Activated CD4-positive, alpha-beta T cell treated with anti-CD3 and anti-CD28 coated beads, Interleukin-2, amount 50 U/mL, for 48 hours (primary cell): ENCODE measurements at regions not wholly inside any gene's neighbourhood (a gene's known extent, or its start where the extent isn't known, plus 50 kb on each side); places are given as distances from the start of the nearest gene placed in this dataset.
"Not testable (repeated sequence)": the region's sequence is repeated elsewhere in the genome, so short reads cannot be mapped to it uniquely, and the experiment has no call there.

Source experiments
- DNase-seq, 2 experiments: peaks; one replicate each; pipeline ENCODE4 v3.0.0-alpha.2; 2020

DNA sequence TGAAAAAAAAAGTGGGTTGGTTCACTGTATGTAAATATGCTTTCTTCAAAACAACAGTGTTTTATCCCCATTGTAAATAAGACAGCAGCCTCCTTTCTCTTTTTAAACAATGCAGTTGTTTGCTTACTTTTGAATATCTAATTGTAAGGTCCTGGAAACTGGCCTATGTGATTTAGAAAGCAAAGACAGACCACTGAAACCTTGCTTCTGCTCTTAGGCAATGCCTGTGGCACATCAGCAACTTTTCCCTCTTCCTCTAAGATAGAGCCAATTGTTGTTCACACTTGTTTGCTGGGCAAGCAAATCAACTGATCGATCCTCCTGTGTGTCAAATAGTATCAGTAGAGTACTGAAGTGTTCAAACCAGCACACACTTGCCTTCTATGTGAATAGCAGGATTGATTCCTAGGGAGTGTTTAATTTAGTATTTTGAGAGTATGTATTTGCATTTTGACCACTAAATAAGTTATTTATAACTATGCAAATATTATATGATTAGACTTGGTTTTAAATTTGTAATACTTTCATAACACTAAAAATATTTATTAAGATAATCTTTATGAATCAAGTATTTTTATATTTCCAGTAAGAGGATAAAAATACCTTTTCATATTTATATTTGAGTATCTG, 55.4 kb upstream of the GRPR start:
- no peak for DNase-seq

DNA sequence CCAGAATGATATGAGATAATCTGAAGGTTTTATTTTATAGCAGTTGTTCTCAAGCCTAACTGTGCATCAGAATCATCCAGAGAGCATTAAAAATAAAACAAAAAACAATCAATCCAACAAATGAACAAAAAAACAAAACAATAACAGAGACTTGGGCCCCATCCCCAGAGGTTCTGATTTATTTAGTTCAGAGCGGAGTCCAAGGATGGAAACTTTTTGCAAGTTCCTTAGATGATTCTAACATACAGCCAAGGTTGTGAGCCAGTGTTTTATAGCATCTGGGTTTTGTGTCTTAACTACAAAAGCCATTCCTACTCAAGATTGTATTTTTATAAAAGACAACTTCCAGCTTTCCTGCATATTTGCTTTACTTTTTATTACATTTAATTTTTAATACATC, 59.4 kb upstream of the GRPR start:
- DNase-seq, result no peak

DNA sequence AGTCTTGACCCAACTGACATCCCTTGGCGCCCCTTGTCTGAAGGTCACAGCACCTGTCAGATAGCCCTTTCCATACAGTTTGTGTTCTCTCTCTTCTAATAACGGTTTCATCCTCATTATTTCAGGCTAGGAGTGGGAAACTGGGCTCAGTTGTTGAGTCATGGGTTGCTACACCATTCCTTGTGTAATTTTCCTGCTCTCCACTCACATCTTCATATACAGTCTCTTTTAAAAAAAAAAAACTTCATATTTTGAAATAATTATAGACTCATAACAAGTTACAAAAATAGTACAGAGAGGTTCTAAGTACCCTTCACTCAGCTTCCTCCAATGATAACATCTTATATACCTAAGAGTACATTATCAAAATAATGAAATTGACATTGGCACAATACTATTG, 60.2 kb upstream of the GRPR start:
- no peak for DNase-seq

DNA sequence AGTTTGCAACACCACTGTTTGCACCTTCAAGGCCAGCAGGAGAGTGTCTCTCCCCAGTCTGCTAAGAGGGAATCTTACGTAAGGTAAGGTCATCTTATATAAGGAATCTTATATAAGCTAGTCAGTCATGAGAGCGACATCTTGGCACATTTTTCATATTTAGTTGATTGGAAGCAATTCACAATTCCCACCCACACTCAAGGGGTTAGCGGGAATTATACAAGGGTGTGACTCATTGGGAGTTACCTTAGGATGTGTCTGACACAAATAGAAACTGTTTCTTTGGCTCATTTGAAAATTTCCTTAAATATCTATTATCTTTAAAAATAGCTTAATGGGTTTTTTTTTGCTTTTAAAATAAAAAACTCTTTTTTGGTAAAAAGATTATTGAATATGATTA, 62.1 kb upstream of the GRPR start:
- DNase-seq, result no peak

DNA sequence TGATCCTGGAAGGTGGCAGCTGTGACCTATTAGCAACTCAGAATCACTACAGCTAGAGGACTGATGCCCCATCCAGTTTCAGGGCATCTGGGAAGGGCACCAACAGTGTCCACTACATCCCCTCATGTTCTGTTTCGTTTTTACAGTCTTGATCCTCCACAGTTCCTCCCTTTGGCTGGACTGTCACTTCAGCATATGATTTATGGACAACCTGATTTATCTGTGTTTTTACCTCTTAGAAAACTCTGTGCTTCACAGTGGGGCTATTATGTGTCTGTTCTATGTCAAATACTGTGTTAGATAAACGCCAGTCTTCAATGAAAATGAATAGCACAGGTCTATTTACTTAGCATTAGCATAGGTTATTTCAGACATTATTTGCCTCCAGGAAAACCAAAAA, 63.1 kb upstream of the GRPR start:
- DNase-seq, result no peak

DNA sequence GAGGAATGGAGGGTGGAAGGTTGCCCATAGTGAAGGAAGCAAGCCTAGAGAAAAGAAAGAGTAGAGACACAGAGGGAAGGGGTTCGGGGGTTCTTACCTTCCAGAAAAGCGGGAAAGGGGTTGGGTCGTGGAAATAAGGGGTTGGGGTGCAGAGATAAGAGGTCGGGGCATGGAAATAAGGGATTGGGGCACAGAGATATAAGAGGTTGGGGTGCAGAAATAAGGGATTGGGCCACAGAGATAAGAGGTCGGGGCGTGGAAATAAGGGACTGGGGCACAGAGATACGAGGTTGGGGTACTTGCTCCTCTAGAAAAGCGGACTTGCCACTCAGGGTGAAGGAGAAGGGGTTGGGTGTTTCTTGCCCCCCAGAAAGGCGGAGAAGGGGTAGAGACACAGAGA, 74.2 kb upstream of the GRPR start:
- not testable (repeated sequence) for DNase-seq

DNA sequence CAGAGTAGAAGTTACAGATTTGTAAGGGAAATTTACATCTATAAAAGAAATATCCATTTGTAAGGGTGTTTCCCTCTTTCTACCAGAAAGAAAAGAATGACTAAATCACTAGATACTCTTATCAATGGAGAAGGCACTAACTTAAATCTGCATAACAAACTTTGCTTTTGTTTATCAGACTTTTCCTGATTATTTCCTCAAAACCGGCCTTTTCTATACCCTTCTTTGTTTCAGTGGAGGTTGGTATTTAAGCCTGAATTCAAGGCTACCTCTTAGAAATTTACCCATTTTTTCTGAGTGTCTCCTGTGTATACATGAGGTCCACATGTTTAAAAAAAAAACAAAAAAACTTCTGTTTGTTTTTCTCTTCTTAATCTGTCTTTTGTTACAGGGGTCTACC, 80.4 kb upstream of the GRPR start:
- no peak for DNase-seq

DNA sequence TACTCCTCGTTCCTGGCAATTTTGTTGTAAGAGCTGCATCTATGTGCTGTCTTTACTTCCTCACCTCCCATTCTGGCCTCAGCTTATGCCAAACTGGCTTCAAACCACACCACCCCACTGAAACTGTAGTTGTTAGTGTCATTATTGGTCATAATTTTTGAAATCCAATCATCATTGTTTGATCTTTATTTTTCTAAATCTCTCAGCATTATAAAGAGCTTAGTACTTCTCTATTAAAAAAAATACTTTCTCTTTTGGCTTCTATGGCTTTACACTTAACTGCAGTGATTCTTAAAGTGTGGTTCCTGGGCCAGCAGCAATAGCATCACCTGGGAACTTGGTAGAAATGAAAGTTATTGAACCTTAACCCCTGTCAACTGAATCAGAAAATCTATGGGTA, 83.5 kb upstream of the GRPR start:
- DNase-seq, result no peak

DNA sequence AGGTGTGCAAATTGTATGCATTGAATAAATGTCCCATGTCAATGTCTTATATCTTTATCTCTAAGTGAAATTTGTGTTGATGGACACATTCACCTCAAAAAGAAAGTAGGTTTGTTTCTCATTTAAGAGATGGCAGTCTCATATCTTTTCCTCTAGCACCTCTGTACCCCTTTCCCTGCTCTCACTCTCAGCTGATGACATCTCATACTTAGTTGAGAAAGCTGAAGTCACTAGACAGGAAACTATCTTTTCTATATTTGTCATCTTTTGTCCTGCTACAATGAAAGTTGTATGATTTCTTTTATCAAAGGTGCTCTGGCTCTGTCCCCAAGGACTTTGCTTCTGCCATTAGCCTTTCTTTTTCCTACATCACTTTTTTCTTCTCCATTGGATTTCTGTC, 84.0 kb upstream of the GRPR start:
- no peak for DNase-seq

DNA sequence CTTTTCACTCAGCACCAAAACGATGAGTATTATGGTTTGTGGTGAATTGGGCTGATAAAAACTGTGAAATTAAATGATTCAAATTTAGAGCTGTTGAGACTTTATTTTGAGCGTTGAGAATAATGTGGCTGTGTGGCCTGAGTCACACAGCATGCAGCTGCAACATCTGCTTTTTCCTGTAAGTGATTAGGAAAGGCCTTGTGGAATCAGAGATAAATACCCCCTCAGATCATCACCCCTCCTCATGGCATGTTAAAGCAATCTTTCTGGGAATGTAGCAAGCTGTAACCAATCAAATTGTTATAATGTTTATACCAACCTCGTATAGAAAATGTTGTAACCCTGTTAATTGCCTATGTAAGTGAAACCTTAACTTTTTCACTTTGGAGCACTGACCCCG, 90.0 kb upstream of the GRPR start:
- no peak for DNase-seq

DNA sequence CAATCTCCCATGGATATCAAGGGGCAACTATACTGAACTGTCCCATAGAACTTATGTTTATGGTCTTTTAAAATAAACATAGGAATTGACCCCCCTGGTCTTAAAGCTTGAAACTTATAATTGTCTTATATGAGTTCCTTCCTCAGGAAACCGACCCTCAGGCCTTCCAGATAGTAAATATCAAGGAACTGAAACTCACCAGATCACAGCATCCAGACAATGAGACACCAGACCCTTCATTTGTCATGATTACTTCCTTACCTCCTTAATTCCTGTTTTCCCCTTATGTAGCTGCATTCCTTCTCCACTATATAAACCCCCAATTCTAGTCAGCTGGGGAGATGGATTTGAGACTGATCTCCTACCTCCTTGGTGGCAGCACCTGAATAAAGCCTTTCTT, 94.8 kb upstream of the GRPR start:
- no peak for DNase-seq

DNA sequence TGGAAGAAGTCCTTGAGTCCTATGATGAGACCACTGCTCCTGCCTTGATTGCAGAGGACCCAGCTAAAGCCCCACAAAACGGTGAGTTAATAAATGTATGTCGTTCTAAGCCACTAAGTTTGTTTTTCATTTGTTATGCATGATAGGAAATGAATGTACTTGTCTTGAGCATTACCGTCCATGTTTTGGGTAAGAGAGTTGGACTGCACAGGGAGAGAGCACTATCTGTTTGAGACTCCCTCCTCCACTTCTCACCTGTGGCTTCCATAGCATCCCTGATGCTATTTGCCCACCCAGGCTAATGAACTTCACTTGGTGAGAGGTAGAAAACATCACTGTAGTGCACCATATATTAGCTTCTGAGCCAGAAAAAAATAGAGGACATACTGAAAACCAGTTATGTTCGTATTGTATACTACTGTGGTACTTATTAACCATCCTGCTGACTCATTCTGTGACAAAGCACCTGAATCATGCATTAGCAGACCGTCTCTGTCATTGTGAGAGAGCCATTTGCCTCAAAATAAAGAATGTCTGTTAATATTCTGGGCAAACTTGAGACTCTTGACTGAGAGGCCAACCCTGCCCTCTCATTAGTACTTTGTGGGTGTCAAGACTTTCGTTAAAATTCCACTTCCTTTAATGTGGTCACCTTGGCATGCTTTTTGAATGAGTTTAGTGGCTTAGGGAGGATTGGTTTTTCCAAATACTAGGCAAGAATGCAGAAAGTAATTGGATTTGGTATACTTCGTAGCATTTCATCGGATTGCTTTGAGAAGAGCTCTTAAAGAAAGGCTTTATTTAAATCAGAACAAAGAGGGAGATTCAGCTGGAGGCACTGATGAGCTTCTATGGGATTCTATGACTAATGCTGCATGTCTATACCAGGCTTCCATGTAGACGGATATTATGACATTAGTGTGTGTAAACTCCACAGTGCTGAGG, 99.3 kb upstream of the GRPR start:
- DNase-seq, result no peak

DNA sequence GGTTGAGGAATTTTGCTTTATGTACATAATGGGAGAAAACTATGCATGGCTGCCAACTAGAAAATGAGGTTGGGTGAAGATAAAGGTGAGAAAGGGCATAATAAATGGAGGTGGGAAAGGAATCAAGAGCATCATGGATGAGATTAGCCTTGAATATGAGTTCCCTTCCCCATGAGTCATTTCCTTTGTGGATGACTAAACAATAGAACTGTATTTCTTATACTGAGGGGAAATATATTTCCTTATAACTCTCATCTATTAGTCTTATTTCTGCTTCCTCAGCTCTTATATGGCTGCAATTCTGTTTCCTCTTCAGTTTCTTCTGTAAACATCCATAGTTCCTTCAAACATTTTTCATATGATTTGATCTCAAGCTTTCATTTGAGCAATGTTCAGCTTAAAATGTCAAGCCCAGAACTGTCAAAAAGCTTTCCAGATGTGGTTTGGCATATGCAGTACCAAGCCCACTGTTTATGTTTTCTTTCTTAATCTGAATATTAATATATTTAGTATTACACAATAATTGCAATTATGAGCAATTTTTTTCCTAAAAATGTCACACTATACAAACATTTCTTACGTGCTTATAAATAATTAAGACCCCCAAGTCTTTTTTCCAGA, 100.7 kb upstream of the GRPR start:
- no peak for DNase-seq

DNA sequence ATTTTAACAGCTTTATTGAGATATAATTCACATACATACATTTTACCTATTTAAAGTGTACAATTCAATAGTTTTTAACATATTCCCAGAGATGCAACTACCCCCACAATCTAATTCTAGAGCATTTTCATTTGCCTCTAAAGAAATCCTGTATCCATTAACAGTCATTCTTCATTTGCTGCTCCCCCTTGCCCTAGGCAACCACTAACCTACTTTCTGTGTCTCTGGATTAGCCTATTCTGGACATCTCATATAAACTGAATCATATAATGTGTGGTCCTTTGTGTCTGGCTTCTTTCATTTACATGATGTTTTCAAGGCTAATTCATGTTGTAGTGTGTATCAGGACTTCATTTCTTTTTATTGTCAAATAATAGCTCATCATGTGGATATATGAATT, 105.1 kb upstream of the GRPR start:
- no peak for DNase-seq

DNA sequence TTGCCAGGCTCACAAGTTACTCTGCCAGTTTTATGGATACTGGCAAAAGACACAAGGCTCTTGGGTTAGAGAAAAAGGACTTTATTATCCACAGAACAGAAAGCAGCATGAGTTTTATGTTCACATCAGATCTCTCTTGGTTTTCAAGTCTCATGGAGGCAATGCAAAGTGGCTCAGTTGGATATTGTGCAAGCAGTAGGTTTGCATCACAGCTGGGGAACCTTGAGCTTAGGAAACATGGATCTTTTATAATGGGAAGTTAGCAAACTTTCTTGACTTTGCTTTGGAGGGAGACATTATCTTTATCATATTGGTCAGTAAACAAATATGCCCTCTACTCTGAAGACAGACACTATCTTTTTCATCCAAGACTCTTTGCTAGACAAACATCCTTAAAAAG, 109.2 kb upstream of the GRPR start:
- DNase-seq, result no peak

DNA sequence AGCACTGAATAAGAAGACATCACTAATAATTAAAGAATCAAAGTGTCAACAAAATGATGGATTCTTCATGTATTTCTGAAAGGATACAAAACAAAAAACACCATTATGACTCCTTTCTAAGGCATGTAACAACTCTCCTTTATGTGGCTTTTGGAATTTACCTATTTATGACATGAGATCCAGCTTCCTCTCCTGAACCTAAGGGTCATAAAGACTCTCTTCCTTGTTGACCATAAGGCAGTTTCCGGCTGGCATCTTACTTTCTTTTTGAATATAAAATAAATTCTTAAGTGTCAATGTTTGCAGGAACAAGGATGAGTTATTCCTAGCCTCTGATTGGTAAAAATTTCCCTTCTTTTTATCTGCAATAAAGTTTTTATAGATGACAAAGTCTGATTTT, 111.1 kb upstream of the GRPR start:
- no peak for DNase-seq

DNA sequence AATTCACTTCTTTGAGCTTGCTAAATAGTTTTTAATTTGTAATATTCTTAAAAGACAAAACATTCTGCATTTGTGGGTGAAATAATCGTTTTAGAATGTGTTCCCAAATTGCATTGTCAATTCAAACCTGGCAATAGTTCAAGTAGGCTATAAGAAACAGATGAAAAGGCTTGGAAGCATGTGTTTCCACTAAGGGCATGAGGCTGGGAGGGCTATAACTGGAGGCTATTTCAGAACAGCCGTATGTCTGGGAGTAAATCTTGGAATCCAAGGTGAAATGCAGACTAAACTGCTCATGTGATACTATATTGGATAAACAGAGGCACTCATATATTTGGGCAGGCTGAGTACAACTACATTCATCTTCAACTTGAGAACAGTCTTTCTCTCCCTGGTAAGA, 117.4 kb upstream of the GRPR start:
- no peak for DNase-seq

DNA sequence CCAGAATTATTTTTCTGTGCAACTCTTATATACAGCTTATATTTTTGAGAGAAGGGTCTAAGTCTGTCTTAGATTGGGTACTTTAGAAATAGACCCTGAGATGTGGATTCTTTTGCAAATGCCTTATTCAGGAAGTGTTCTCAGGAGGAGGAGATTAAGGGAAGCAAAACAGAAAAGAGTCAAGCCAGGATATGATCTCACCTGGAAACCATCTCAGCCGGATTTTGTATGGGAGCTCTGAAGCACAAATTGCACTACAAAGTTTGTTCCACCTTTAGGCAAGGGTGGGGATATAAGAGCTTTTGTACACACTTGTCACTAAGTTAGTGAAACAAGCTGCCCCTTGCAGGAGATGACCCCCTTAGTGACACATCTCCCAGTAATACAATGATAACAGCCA, 121.2 kb upstream of the GRPR start:
- no peak for DNase-seq

DNA sequence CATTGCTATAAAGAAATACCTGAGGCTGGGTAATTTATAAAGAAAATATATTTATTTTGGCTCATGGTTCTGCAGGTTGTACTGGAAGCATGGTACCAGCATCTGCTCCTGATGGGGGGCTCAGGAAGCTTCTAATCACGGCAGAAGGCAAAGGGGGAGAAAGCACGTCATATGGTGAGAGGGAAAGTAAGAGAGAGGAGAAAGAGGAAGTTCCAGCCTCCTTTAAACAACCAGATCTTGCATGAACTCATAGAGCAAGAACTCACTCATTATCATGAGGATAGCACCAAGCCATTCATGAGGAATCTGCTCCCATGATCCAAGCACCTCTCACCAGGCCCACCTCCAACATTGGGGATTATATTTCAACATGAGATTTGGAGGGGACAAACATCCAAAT, 125.0 kb upstream of the GRPR start:
- DNase-seq, result no peak

DNA sequence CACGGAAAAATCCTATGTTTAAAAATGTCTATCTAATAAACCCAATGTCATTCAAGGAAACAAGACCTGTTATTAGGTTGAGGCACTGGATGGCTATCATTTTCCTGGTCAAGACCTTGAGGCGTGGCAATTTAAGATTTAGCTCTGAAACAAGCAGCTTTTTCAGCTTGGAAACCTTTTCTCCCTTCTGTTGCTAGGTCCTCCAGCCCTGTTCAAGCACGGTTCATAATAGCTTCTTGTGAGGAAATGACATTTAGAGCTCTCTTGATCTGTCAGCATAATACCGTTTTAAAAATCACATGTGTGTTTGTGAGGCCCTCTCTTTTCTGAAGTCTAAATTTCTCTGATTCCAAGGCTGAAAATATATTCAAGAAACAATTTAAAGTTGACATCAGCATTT, 133.6 kb upstream of the GRPR start:
- no peak for DNase-seq

DNA sequence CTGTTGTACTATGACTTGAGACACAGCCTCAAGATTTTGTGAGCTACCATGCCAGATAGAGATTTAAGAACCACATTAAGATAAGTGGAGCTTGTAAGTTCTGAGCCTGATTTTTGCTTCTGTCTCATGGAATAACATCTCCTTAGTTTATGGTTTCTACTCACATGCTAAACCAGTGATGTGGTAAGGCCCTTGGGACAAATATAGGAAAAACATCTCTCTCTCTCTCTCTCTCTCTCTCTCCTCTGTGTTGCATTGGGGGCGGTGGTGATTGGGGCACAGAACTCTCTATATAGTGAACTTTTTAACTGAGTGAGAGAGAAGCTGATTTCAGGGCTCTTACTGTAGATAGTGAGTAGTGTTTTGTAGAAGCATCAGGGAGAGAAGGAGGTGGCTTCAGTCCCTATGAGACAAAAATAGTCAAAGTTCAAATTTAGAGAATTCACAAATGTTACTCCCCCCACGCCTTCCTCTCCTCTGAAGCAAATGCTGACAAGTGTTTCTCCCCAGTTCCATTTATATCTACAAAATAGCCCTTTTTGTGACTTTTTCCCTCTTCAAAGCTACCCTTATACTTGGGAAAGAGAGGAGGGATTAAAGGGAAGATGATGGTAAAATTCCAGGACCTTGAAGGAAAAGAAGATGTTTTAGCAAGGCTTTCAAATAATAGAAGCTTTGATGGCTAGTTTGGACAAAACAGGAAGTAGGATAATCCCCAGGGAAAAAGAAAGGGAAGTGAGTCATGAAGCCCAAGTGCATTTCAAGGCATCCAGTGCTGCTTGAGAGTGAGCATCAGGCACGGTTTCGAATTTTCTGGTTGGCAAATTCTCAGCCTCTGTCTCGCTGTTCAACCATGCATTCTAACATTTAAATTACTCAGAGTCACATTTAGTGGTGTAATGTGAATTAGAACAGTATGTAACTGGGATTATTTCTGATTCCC, 134.3 kb upstream of the AP1S2 start:
- DNase-seq, result no peak

DNA sequence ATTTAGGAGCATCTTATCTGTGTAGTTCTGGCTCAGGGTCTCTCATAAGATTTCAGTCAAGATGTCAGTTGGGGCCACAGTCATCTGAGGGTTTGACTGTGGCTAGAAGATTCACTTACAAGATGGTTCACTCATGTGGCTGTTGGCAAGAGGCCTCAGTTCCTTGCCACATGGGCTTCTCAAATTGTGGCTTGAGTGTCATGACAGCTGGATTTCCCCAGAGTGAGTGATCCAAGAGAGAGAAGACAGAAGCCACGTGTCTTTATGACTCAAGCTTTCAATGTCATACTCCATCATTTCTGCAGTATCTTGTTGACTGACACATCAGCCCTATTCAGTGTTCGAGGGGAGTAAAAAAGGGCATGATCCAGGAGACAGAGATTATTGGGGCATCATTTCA, 131.3 kb upstream of the AP1S2 start:
- peak; percentile 9 to 22 for DNase-seq

DNA sequence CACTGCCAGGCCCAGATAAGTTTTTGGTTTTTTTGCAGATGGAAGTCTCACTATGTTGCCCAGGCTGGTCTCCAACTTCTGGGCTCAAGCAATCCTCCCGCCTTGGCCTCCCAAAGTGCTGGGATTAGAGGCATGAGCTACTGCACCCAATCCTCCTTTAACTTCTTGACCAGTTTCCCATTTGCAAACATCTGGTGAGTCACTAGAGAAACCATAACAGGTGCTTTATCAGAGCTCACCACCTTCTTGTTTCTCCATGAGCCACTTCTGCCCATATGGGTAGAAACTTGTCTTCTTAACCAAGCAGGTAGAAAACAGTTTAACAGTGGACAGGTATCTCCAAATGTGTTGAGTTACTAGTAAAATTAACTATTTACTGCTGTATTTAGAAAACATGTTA, 128.4 kb upstream of the AP1S2 start:
- no peak for DNase-seq
